Colonic mucosa (tissue), 4 donors: ENCODE measurements at regions not wholly inside any gene's neighbourhood (a gene's known extent, or its start where the extent isn't known, plus 50 kb on each side); places are given as distances from the start of the nearest gene placed in this dataset.

Experiments used
- DNase-seq: peaks from one replicate; pipeline ENCODE4 v3.0.0-alpha.2; 2020
- H3K27ac ChIP-seq: fragments of 200-600 bp; one replicate; pipeline ENCODE4 v1.8.0; 2021
- H3K27me3 ChIP-seq: fragments of 200-600 bp; one replicate; pipeline ENCODE4 v1.8.0; 2021
- H3K36me3 ChIP-seq: fragments of 200-600 bp; one replicate; pipeline ENCODE4 v1.8.0; 2021
- H3K4me1 ChIP-seq: fragments of 200-600 bp; one replicate; pipeline ENCODE4 v1.8.0; 2021; ENCODE audit warnings: mild to moderate bottlenecking
- H3K4me3 ChIP-seq: fragments of 200-600 bp; one replicate; pipeline ENCODE4 v1.8.0; 2021
- H3K9ac ChIP-seq, 2 donors: one replicate each; pipeline ENCODE4 v1.7.0; 2013; ENCODE audit warnings: control low read depth in 2 of 2, low read depth in 2 of 2, low read length in 2 of 2
- H3K9me3 ChIP-seq: fragments of 200-600 bp; one replicate; pipeline ENCODE4 v1.8.0; 2021
- CTCF ChIP-seq: fragments of 200-600 bp; IDR thresholded peaks from one replicate; pipeline ENCODE4 v1.8.0; 2022; ENCODE audit warnings: antibody characterized with exemption, mild to moderate bottlenecking
- intact Hi-C: fragments of 100-400 bp; cut with DNase I; formaldehyde crosslinking; loops from one replicate; pipeline ENCODE4 v1.14.1; 2022
- donor health status: healthy.
- donor health status: DM: no; HTN: no; CAD: no.
- donor health status: DM: no; HTN: no; CAD: no.

DNA sequence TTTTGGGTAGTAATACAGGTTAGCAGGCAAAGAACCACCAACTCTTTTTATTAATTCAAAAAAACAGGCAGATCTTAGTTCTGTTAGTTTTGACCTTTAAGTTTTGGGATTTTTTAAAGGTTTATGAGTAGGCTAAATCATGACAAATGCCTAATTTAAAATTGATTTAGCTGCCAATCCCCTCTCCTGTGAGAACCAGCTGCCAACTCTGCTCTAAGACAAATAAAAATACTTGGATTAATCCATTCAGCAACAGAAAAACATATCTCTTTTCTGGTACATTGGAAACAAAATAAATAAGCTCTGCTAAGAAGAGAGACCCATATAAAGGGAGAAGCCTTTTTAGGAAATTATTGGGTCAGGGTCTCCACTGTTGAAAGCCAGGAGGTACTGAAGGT, 160.8 kb downstream of the NTMT2 start:
- Histone ChIP-seq H3K9ac (no peak overlapping the region), H3K36me3 (no peaks in the 10 kb centered on the region), H3K4me1 (no peaks in the 10 kb centered on the region), H3K27me3 (no peaks in the 10 kb centered on the region), H3K27ac (no peak overlapping the region), H3K9me3 (no peaks in the 10 kb centered on the region), H3K4me3 (no peak overlapping the region)
- no peak for TF ChIP-seq CTCF
- intact Hi-C loops = no loop called here
- no peak for DNase-seq

DNA sequence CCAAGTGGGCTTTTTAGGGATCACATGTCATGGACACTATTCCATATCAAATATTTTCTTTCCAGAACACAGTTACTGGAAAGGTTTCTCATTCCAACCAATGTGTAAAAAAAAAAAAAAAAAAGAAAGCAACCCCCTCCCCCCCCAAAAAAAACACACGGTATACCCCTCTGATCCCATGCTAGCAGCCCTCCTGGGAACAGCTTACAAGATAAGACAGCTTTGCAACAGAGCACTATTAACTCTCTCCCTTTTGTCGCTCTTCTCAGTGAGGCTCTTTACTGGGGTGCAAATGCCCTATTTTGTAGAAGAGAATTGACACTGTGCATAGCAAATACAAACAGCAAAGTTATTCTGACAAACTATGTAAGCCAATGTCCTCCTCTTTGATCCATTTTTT, 161.2 kb downstream of the NTMT2 start:
- Histone ChIP-seq H3K9me3 (no peaks in the 10 kb centered on the region), H3K27me3 (no peaks in the 10 kb centered on the region), H3K36me3 (no peaks in the 10 kb centered on the region), H3K9ac (no peak overlapping the region), H3K27ac (no peak overlapping the region), H3K4me1 (no peaks in the 10 kb centered on the region), H3K4me3 (no peak overlapping the region)
- TF ChIP-seq CTCF = no peak
- DNase-seq = no peak
- intact Hi-C loops = no loop called here

DNA sequence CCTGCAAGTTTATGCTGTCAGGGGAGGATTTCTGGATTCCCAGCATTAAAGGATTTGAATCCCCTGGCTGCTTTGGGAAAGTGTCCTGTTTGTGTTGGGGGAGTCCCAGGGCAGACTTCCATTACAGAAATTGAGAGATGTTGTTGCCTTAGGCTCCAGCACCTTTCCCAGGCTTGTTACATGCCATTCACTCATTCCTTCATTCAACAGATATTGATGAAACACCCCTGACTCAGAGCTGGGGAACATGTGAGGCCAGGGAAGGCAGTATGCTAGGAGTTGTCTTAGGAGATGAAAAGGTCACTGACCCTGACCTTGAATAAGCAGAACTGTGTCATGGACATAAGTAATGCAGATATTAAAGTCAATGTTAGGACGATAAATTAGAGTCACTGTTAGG, 161.7 kb downstream of the NTMT2 start:
- Histone ChIP-seq H3K27me3 (no peaks in the 10 kb centered on the region), H3K9me3 (no peaks in the 10 kb centered on the region), H3K4me1 (no peaks in the 10 kb centered on the region), H3K9ac (no peak overlapping the region), H3K27ac (no peak overlapping the region), H3K4me3 (no peak overlapping the region), H3K36me3 (no peaks in the 10 kb centered on the region)
- intact Hi-C loops = no loop called here
- DNase-seq = no peak
- no peak for TF ChIP-seq CTCF

DNA sequence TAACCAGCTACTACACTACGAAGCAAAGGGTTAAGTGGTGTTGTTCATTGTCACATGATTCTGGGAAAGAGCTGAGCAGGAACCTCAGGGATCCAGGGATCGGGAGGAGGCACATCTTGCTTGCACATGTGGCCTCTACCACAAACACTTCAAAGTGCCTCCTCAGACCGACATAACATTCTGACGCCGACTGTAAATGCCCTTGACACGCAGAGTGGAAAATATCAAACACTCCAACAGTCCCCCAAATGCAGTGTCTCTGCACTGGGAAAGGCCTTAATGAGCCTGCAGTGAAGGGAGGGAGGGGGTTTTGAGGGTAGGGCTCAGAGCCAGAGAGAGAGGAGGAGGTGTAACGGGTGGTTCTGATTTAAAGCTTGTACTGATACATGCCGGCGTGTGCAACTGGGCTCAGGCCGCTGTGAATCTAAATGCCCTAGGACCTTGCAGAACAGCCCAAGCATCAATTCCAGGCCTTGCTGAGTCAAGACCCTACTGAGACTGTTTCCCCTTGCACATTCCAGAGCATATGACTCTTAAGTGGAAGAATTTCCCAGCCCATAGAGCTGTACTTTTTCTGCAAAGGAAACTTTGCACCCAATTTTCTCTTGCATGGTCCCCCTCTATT, 163.7 kb downstream of the NTMT2 start:
- Histone ChIP-seq H3K4me1 (no peaks in the 10 kb centered on the region), H3K4me3 (no peak overlapping the region), H3K9me3 (no peaks in the 10 kb centered on the region), H3K9ac (no peak overlapping the region), H3K36me3 (no peaks in the 10 kb centered on the region), H3K27me3 (no peaks in the 10 kb centered on the region), H3K27ac (no peak overlapping the region)
- TF ChIP-seq CTCF = no peak
- no peak for DNase-seq
- intact Hi-C loops = no loop called here

GRCh38 chr1:170310014-170310405, 164.3 kb downstream of the NTMT2 start:
- DNase-seq = no peak
- H3K27me3 ChIP-seq = no peaks in the 10 kb centered on the region
- no peak overlapping the region for H3K4me3 ChIP-seq
- intact Hi-C loops = no loop called here
- H3K36me3 ChIP-seq = no peaks in the 10 kb centered on the region
- no peak overlapping the region for H3K9ac ChIP-seq
- TF ChIP-seq CTCF = no peak
- H3K27ac ChIP-seq = no peak overlapping the region
- no peaks in the 10 kb centered on the region for H3K9me3 ChIP-seq
- no peaks in the 10 kb centered on the region for H3K4me1 ChIP-seq
